HG03175 (cell line): ENCODE measurements at regions not wholly inside any gene's neighbourhood (a gene's known extent, or its start where the extent isn't known, plus 50 kb on each side); places are given as distances from the start of the nearest gene placed in this dataset.

Experiments used
- ATAC-seq: cut with Tn5 transposase; IDR thresholded peaks from one replicate; pipeline ENCODE4 v1.9.1; 2021; ENCODE audit warnings: mild to moderate bottlenecking, moderate library complexity; ENCODE audit not compliant: unreplicated experiment

DNA sequence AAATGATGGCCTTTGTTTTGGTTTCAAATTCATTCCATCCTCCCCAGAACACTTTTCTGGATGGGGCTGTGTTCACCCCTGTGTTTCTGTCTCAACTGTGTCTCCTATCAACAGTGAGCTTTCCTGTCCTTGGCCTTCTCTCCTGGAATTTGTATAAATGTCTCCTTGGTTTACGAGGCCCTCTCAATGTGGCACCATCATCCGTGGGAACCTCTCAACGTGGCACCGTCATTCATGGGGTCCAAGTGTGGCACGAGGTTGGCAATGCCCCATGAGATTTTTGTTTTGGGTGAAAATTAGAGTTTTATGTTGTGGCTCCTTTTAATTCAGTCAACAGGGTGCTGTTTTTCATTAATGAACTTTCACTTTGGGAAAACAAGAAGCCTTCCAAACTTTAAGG is 280.7 kb upstream of the SALL3 start:
- ATAC-seq = no peak

DNA sequence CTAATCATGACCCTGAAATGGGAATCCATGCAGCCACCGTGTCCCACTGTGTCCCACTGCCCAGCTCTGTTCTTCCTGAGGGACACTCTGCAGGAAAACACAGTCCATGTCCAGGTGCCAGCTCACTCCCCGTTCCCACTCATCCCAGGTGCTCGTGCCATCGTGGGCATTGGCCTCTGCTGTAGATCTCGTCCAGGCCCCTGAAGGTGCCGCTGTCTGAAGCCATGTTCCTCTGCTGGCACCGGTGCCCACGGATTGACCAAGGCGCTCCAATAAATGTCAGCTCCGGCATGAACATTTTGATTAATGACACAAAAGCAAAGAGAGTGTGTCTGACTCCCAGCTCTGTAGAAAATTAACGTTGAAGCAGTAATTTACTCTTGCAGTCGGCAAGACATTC is 280.1 kb upstream of the SALL3 start:
- no peak for ATAC-seq

DNA sequence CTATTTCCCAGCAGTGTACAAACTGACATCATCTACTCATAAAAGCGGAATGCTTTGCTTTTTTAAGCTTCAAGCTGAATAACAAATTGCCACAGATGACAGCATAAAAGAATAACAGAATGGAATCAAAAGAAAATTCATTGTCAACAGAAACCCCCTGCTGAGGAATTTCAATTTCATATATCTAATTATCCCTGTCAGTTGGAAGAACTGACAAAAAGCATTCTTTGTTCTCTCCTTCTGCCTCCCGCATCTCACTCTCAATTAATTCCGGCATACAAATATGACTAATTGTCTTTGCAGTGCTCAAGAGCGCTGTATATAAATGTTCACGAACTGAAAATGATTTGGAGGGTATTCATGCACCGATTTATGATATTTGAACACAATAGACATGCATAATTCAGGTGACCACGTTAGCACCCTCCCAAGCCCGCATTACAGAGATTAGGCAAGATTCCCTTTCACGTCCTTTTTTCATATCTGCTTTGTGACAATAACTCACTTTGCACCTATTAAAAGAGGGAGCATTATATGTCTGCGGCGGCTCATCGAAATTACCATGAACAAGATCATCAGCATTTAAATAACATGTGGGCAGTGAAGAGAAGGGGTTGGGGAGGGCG is 277.7 kb upstream of the SALL3 start:
- ATAC-seq = no peak

DNA sequence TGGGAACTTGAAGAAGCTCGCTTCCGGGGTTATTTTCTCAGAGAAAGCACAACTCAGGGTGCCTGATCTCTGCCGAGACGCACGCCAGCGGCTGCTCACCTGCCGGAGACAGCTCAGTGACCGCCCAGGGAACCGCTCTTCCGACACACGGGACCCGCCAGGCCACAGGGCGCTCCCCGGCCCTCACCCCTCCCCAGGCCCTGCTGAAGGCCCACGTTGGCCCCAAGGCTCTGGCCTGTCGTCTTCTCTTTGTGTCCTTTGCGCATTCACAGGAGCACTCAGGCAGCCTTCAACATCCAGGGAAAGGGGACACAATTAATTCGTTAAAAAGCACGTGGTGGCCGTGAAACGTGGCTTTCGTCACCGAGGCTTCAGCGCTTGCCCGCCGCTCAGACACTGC is 276.3 kb upstream of the SALL3 start:
- no peak for ATAC-seq

DNA sequence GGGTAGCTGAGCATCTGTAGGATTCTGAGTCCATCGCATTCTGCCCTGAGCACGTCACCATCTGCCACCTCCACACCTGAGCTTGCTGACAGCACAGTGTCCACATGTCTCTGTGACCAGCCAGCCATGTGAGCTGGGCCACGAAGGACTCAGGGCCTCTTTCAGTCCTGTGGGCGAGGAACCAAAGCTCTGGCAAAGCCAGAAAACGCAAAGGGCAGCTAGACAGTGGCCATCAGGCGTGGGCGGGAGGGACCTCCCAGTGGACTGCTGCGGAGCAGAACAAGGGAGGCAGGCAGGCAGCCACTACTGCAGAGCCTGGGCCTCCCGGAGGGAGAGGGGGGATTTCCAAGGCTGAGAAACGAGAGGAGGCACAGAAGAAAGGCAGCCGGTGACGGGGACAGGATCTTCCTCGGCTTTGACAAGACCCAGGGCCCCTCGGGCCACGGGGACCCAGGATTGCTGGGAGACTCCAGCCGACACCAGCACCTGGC is 274.6 kb upstream of the SALL3 start:
- no peak for ATAC-seq

DNA sequence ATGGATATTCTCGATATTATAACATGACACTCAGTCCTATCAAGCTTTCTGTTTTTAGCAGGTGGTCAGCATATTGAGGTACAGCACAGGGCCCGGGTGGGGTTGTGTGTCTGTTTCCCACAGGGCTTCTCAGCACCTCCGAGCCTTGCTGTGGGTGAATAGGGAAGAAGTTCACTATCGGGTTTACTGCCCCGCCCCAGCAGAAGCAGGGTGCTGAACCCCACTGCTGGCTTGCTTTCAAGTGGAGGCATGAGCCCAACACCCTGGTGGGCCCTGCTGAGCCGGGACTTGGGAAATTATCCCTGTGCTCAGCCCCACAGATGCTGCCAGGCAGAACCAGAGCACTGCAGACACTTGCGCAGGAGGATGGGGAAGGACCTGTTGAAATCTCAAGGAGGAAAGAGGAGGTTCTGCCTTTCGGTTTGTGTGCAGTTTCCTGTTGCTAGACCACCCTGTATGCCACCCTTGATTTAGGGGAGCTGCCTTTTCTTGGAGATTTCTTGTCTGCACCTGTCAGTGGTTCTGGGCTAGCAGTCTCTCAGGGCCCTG is 270.3 kb upstream of the SALL3 start:
- ATAC-seq = no peak

DNA sequence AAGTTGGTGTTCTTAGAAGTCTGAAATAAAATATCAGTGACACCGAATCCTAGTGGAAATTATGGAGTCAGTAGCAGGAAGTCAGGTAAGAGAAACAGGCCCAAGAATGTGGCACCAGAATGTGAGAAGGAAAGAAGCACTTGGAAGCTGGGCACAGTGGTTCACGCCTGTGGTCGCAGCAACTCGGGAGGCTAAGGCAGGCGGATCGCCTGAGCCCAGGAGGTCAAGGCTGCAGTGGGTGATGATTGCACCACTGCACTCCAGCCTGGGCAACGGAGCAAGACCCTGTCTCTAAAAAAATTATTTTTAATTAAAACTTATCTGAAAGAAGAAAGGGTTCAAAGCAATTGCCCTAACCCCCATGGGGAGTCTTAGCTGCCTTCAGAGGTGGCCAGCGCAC is 268.3 kb upstream of the SALL3 start:
- ATAC-seq = no peak

DNA sequence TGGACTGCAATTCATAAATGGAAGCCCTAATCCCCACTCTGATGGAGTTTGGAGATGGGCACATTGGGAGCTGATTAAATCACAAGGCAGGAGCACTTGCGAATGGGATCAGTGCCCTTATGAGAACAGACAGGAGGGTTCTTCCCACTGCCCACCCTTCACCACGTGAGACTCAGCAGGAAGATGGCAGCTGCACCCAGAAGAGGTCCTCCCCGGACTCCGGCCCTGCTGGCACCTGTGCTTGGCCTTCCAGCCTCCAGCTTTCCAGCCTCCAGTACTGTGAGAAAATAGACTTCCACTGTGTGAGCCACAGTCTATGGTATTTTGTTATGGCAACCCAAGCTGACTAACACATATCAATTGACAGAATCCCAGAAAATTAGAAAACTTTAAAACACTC is 267.6 kb upstream of the SALL3 start:
- ATAC-seq = no peak

DNA sequence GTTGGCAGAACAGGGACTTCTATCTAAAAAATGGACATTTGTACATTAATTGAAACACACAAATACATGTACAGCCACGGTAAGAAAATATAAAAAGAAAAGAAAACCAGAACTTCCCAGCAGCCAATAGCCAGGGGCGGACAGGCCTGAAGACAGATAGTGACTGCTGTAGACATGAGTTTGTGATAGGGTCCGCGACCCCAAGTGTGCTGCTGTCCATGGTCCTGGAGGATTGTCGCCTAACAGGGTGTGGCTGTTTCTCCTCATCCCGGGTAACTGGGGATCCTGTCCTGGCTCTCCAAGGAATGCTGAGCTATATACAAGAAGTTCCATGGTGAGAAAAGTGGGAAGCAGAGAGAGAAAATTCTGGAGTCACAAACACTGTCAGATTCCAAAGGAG is 266.5 kb upstream of the SALL3 start:
- ATAC-seq = no peak

DNA sequence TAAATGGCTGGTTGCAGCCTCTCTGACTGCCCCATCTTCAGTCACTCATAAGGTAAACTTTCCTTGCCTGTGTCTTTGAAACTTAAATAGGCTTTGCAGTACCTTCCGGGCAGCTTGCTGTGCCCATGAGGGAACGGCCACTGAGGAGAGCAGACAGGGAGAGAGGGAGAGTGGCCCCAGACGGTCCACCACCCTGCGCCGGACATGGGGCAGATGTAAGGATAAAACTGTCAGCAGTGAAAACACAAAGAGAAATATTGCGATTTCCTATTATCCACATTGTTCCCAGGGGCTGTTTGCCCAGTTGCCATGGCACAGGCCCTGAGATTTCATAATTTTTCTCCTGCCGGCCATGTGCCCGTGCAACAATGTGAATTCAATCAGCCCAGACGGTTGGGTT is 265.9 kb upstream of the SALL3 start:
- no peak for ATAC-seq

DNA sequence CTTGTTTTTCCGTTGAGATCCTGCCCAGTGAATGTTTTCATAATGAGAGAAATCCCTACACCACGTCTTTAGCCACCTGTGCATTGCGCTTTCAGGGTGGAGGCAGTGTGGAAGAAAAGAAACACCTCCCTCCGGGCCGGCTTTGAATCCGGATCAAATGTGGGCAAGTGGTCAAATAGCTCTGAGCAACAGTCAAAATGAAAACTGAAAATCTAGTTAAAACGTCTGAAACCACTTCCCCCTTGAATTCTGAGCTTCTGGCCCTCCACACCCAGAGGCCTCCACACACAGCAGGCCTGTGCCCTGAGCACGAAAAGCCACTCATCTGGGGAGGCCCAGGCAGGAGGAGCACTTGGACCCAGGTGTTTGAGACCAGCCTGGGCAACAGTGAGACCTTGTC is 263.6 kb upstream of the SALL3 start:
- ATAC-seq = peak; percentile 66

DNA sequence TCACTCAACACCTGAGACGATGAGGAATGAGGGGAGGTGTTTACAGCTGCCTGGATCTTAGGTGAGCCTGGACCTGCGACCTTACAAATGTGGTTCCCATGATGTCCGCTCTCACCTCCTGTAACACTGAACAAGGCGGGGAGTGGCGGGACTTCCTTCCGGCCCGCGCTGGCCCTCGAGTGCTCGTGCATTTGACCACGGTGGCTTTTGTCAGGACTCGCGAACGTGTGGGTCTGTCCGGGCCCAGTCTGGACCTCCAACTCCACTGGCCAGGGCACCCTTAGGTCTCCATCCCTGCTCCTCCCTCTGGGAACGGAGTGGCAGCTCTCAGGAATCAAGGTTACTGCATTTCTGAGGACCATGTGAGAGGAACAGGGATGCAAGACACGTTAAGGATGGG is 263.0 kb upstream of the SALL3 start:
- no peak for ATAC-seq

DNA sequence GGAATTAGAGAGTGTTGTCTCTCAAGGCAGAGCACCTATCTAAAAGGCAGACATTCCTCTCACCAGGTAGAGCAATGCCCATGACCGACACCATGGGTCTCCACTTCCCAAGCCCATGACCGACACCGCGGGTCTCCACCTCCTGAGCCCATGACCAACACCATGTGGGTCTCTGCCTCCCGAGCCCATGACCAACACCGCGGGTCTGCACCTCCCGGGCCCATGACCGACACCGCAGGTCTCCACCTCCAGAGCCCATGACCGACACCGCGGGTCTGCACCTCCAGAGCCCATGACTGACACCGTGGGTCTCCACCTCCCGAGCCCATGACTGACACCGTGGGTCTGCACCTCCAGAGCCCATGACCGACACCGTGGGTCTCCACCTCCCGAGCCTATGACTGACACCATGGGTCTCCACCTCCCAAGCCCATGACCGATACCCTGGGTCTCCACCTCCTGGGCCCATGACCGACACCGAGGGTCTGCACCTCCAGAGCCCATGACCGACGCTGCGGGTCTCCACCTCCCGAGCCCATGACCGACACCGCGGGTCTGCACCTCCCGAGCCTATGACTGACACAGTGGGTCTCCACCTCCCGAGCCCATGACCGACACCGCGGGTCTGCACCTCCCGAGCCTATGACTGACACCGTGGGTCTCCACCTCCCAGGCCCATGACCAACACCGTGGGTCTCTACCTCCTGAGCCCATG is 262.4 kb upstream of the SALL3 start:
- ATAC-seq = no peak

DNA sequence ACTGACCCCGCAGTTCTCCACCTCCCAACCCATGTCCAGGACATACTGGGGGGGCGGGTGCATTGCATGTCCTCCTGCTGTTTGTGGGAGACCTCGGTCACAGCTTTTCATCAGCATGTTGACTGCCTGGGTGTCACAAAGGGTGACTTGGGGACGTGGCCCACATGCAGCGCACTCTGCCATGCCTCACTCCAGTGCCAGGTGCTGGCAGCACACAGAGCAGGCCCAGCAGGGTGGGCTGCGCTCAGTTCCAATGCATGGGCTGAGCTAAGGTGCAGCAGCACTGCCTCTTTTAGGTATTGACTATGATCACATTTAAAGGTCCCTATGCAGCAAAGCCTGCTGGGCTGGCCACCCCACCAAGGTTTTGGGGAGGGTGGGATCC is 261.9 kb upstream of the SALL3 start:
- ATAC-seq = no peak

DNA sequence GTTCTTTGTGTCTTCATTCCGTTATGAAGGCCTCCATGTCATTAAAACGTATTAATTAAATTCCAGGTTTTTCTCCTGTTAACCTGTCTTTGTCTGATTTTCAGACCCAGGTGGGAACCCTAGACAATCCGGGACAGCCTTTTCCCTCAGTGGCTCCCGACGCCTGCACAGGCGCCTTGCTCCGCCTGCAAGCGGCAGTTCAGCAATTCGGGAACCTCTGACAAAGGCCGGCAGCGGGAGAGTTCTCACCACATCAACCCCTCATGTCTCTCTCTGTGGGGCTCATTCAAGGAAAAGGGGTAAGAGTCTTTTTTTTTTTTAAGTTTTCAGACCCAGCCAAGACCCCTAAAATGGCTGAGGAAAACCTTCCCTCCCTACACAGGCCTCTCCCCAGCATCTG is 259.8 kb upstream of the SALL3 start:
- no peak for ATAC-seq

DNA sequence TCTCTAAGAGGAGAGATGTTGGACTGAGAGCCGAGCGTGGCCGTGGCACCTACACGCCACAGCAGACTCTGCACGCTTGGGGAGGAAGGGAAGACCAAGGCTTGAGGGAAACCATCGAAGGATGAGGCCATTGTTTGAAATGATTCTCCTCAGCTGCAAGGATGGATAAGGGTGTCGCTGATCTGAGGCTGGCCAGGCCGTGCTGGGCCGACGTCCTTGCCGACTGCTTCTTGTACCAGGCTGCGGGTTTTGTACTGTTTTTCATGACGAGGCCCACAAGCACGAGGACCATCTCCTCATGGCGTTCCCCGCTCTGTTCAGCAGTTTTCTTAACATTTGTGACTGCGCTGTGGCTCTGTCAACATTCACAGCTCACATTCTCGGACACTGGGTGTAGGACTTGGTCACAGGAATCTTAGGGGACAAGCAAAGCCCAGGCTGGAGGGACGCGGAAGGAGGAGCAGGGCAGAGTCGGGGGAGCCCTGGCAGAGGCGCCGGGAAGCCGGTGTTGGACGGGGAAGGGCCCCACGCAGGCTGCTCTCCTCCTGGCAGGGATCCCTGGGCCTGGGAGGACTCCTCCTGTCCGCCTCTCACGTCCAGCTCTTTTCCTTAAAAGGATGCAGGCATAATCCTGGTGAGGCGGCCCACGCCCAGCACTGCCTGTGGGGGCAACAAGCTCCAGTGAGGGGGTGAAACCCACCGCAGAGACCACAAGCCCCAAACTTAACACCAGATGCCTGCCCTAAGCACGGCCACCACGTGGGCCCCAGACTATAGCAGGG is 259.0 kb upstream of the SALL3 start:
- no peak for ATAC-seq

DNA sequence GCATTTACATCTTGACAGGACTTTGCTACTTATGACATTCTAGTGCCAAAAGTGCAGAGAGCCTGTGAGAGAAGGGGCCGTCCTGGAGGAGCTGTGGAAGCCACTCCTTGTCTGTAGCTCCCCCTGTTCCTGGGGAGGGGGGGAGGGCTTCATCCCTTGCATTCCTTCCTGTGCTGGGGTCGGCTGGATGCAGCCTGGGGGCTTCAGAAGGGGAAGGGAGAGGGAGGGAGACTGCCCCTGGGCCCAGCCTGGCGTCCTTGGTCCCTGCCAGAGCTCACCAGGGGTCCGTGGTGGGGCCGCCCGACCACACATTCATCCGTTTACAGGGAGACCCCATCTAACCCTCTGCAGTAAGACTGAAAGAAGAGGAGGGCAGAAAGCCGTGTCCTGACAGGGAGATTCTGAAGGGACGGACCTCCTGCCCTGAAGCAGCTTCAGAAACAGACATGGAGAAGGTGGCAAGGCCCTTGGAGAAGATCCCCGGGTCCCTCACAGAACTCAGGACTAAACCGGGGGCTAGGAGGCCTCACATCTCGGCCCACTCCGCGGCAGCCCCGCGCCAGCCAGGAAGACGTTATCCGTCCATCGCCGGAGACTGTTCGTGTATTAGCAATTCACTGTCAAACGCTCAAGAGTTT is 258.3 kb upstream of the SALL3 start:
- no peak for ATAC-seq

DNA sequence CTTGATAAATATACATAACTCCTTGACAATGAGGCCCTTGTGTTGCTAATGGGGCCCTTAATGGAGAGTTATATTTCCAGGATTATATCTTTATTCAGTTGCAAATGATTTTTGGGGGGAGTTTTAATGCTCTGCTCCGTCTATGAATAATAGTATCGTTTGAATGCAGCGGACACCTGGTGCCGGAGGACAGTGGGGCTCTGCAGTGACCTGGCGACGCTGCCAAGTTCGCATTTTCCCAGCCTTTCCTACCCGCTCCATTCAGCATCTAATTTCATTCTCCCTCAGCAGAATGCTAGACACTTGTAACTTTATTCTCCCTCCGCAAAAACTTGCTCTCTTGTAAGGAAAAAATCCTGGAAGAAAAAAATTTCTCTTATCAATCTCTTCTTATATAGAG is 257.6 kb upstream of the SALL3 start:
- ATAC-seq = no peak

DNA sequence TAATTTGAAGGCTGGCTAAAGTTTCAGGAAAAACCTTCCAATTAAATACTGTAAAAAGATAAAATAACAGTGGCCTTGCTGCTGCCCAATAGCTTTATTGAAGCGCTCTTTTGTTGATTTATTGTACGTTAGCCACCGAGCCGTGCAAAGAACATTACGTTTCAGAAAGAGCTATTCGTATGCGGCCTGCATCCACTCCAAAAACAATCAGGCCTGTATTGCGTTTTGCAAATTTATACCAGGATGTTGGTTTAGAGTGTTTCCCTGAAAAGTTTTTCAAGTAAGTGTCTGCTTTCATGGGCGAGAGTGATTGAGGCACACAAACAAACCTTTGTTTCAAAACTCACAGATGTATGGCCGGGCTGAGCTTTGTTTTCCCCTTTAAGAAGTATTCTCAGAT is 257.2 kb upstream of the SALL3 start:
- no peak for ATAC-seq

DNA sequence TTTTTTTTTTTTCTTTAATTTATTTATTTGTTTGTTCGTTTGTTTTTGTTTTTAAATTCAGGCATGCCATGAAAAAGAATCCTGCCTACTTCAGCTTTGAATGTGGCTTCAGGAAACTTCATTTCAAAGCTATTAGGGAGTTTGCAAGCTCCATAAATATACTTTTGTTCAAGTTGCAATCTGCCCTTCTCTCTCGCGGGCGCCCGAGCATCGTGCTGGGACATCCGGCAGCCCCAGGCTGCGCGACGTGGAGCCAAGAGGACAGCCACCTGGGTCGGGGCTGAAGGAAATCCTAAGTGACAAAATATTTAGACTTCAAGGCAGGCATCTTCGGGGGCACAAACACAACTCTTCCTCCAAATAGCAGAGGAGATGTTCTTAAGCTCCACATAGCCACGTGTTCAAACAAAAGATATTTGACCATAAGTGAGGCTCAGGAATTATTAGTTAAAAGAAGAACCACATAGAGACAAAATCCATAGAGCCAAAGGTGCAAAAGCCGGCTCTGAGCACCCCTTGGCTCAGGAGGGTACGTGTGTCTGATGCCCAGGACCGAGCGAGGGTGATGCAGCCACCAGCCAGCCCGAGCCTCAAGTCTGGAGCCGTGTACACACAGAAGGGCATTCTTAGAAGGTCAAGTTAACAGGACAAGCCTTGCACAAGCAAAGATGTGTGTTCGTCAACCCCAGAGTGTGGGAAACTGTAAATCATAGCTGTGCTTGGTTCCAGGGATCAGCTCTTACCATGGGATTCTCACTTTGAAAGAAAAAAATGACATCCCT is 256.5 kb upstream of the SALL3 start:
- no peak for ATAC-seq
